Activated naive CD4-positive, alpha-beta T cell treated with anti-CD3 and anti-CD28 coated beads, Interleukin-2, amount 50 U/mL, for 72 hours (primary cell): ENCODE measurements at regions not wholly inside any gene's neighbourhood (a gene's known extent, or its start where the extent isn't known, plus 50 kb on each side); places are given as distances from the start of the nearest gene placed in this dataset.
A peak's percentile ranks its signal among the peaks of the same experiment; 100 is the strongest.

Experiments
- ATAC-seq, 2 donors: fragments of 150-1000 bp; cut with Tn5 transposase; 2 replicates each; pipeline ENCODE4 v1.10.0; 2021; ENCODE audit warnings: mild to moderate bottlenecking in 2 of 2, moderate library complexity in 2 of 2
- DNase-seq, 2 donors: peaks; one replicate each; pipeline ENCODE4 v3.0.0; 2021 to 2022; ENCODE audit warnings: low spot score in 2 of 2
- H3K27ac Mint-ChIP-seq, 2 donors: one replicate each; pipeline ENCODE4 v1.8.0; 2022; ENCODE audit warnings: mild to moderate bottlenecking in 2 of 2, mixed read lengths in 2 of 2
- H3K36me3 Mint-ChIP-seq, 2 donors: one replicate each; pipeline ENCODE4 v1.8.0; 2022; ENCODE audit warnings: mixed read lengths in 2 of 2
- H3K9me3 Mint-ChIP-seq, 2 donors: one replicate each; pipeline ENCODE4 v1.8.0; 2022; ENCODE audit warnings: mixed read lengths in 2 of 2

- ATAC-seq (no peak), DNase-seq (no peak)
- H3K9me3 Mint-ChIP-seq, result no peaks in the 10 kb centered on the region
- no peaks in the 10 kb centered on the region for H3K36me3 Mint-ChIP-seq
- no peak overlapping the region for H3K27ac Mint-ChIP-seq
Observed at GRCh38 chr1:30400507-30400906, 322.9 kb downstream of the MATN1 start.

- DNase-seq, result no peak
- Mint-ChIP-seq H3K9me3 (no peaks in the 10 kb centered on the region), H3K36me3 (no peaks in the 10 kb centered on the region), H3K27ac (peak overlapping the region in 1 of 2 donors; percentile 80)
- ATAC-seq, result no peak
Observed at GRCh38 chr1:30399026-30399425, 324.4 kb downstream of the MATN1 start.

- no peak overlapping the region for H3K27ac Mint-ChIP-seq
Observed at GRCh38 chr1:30397576-30397975, 325.8 kb downstream of the MATN1 start.

GRCh38 chr1:30395631-30396030 lies 327.8 kb downstream of the MATN1 start:
- no peak for DNase-seq
- ATAC-seq, result no peak
- no peaks in the 10 kb centered on the region for H3K9me3 Mint-ChIP-seq
- H3K27ac Mint-ChIP-seq, result no peak overlapping the region
- no peaks in the 10 kb centered on the region for H3K36me3 Mint-ChIP-seq

More at GRCh38 chr1:30397576-30397975, 325.8 kb downstream of the MATN1 start:
- H3K9me3 Mint-ChIP-seq, result no peaks in the 10 kb centered on the region
- no peaks in the 10 kb centered on the region for H3K36me3 Mint-ChIP-seq
- no peak for ATAC-seq
- no peak for DNase-seq

- Mint-ChIP-seq H3K36me3 (no peaks in the 10 kb centered on the region), H3K27ac (no peak overlapping the region), H3K9me3 (no peaks in the 10 kb centered on the region)
- ATAC-seq (no peak), DNase-seq (peak in 1 of 2 donors; percentile 30)
Observed at GRCh38 chr1:30388386-30388785, 335.0 kb downstream of the MATN1 start.

GRCh38 chr1:30386156-30386926 lies 337.0 kb downstream of the MATN1 start:
- DNase-seq, result peak in 1 of 2 donors; percentile 38

GRCh38 chr1:30385246-30385995 lies 338.0 kb downstream of the MATN1 start:
- ATAC-seq (no peak), DNase-seq (peak in 1 of 2 donors; percentile 44)
- H3K27ac Mint-ChIP-seq, result no peak overlapping the region
- H3K36me3 Mint-ChIP-seq, result no peaks in the 10 kb centered on the region
- no peaks in the 10 kb centered on the region for H3K9me3 Mint-ChIP-seq

More at GRCh38 chr1:30386156-30386926, 337.0 kb downstream of the MATN1 start:
- H3K27ac Mint-ChIP-seq, result no peak overlapping the region
- H3K36me3 Mint-ChIP-seq, result no peaks in the 10 kb centered on the region
- no peaks in the 10 kb centered on the region for H3K9me3 Mint-ChIP-seq
- no peak for ATAC-seq

- no peak overlapping the region for H3K27ac Mint-ChIP-seq
- H3K36me3 Mint-ChIP-seq, result no peaks in the 10 kb centered on the region
- ATAC-seq (no peak), DNase-seq (peak in 1 of 2 donors; percentile 39)
- H3K9me3 Mint-ChIP-seq, result no peaks in the 10 kb centered on the region
Observed at GRCh38 chr1:30384286-30385245, 338.8 kb downstream of the MATN1 start.

- DNase-seq, result peak in 1 of 2 donors; percentile 37
Observed at GRCh38 chr1:30383221-30383711, 340.1 kb downstream of the MATN1 start.

GRCh38 chr1:30382496-30382895 lies 340.9 kb downstream of the MATN1 start:
- ATAC-seq (no peak), DNase-seq (peak in 1 of 2 donors; percentile 25)
- no peaks in the 10 kb centered on the region for H3K36me3 Mint-ChIP-seq
- H3K9me3 Mint-ChIP-seq, result no peaks in the 10 kb centered on the region
- no peak overlapping the region for H3K27ac Mint-ChIP-seq

More at GRCh38 chr1:30383221-30383711, 340.1 kb downstream of the MATN1 start:
- no peaks in the 10 kb centered on the region for H3K36me3 Mint-ChIP-seq
- H3K27ac Mint-ChIP-seq, result no peak overlapping the region
- H3K9me3 Mint-ChIP-seq, result no peaks in the 10 kb centered on the region
- no peak for ATAC-seq

GRCh38 chr1:30381671-30382365 lies 341.6 kb downstream of the MATN1 start:
- Mint-ChIP-seq H3K27ac (no peak overlapping the region), H3K9me3 (no peaks in the 10 kb centered on the region), H3K36me3 (no peaks in the 10 kb centered on the region)
- ATAC-seq (no peak), DNase-seq (peak in 1 of 2 donors; percentile 35)

- no peak for DNase-seq
- Mint-ChIP-seq H3K9me3 (no peaks in the 10 kb centered on the region), H3K27ac (no peak overlapping the region), H3K36me3 (no peaks in the 10 kb centered on the region)
- no peak for ATAC-seq
Observed at GRCh38 chr1:30381266-30381665, 342.1 kb downstream of the MATN1 start.

- Mint-ChIP-seq H3K36me3 (no peaks in the 10 kb centered on the region), H3K9me3 (no peaks in the 10 kb centered on the region), H3K27ac (no peak overlapping the region)
Observed at GRCh38 chr1:30380625-30380984, 342.8 kb downstream of the MATN1 start.

GRCh38 chr1:30379684-30380624 lies 343.4 kb downstream of the MATN1 start:
- peak; percentile 50 to 62 for DNase-seq
- no peaks in the 10 kb centered on the region for H3K9me3 Mint-ChIP-seq
- H3K27ac Mint-ChIP-seq, result no peak overlapping the region
- no peaks in the 10 kb centered on the region for H3K36me3 Mint-ChIP-seq
- peak; percentile 47 to 51 for ATAC-seq

More at GRCh38 chr1:30380625-30380984, 342.8 kb downstream of the MATN1 start:
- DNase-seq (no peak), ATAC-seq (no peak)

GRCh38 chr1:30378991-30379581 lies 344.3 kb downstream of the MATN1 start:
- H3K9me3 Mint-ChIP-seq, result no peaks in the 10 kb centered on the region
- H3K36me3 Mint-ChIP-seq, result no peaks in the 10 kb centered on the region
- DNase-seq, result peak in 1 of 2 donors; percentile 52
- ATAC-seq, result no peak
- no peak overlapping the region for H3K27ac Mint-ChIP-seq
